ENCODE measurements at regions not wholly inside any gene's neighbourhood (a gene's known extent, or its start where the extent isn't known, plus 50 kb on each side); places are given as distances from the start of the nearest gene placed in this dataset.

DNA sequence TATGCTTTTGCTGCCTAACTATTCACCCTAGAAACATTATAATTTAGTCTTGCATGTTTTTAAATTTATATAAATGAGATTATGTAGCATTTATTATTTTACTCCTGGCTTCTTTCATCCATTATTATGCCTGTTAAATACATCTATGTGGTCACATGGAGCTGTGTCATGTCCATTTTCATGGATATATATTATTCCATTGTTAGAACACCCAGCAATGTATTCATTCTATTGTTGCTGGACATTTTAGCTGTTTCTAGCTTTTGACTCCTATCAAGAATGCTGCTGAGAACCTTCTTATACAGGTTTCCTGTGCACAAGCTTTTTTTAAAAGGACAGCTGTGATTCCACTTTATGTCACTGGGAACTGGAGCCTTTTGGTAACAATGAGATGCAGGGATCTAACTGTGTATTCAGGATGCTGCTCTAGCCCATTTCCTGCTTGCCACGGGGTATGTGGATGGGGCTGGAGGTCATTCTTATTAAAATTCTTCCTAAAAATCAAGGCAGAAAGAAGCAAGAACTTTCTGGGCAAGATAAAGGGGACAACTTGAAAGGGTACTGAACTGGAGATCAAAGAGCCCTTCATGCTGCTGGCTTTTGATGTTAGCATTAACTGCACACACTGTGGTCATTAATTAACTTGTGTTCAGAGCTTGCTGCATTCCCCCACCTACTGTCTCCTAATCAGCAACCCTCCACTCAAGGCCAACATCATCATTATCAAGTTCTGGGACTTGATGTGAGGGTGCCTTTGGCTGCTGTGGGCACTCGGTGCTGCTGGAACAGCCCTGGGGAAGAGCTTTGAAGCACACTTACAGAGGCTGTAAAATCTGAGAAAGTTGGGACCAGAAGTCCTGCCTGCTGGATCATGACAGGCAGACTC lies 96.6 kb upstream of the AKIRIN2 start:
- no peak for DNase-seq

- DNase-seq = no peak
These were observed 93.2 kb upstream of the AKIRIN2 start for GRCh38 chr6:87794922-87795885.

DNA sequence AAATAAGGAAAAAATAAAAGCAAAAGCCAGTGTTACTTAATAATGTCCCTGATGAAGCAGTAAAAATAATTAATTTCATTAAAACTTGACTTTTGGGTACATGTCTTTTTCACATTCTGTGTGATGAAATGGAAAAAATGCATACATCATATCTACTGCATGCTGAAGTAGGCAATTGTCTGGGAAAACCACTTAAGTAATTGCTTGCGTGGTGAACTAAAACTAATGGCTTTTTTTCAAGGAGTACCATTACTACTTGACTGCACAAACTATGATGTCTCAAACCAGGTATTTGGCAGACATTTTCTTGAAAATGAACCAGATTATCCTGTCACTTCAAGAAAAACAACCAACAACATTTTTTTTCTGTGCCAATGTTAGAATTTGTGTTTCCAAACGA lies 91.3 kb upstream of the AKIRIN2 start:
- DNase-seq = no peak

DNA sequence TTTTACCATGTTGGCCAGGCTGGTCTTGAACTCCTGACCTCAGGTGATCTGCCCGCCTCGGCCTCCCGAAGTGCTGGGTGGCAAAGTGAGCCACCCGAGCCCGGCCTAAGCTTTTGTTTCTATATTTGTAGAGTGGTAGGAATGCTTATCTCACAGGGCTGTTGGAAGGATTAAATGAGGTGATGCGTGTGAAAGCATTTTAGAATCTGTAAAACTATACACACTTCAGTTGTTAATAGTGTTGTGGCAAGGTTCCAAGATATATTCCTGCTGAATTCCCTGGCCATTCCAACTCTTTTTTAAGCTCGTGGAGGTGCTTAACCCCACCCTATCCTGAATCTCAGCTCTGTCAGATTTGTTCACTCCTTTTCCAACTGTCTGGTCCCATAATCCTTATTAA lies 89.9 kb upstream of the AKIRIN2 start:
- no peak for DNase-seq

GRCh38 chr6:87791485-87791884 lies 89.5 kb upstream of the AKIRIN2 start:
- DNase-seq = no peak

GRCh38 chr6:87791029-87791428 lies 89.0 kb upstream of the AKIRIN2 start:
- no peak for DNase-seq

DNA sequence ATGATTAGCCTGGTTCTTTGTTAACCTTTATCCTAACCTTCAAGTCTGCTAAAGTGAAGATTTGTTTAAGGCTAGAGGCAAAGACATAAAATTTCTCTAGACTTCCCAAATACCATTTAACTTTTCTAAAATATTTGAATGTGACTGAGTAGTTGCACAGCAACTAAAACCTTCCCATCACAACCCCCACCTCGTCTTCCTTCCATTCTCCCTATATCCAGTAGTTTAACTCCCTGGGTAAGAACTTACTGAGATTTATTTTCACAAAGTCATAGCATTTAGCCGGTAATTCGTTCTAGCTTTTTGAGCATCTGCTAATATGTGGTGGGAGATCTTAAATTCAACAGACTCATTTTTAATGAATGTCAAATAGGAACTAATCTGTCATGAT lies 87.9 kb upstream of the AKIRIN2 start:
- DNase-seq = no peak

DNA sequence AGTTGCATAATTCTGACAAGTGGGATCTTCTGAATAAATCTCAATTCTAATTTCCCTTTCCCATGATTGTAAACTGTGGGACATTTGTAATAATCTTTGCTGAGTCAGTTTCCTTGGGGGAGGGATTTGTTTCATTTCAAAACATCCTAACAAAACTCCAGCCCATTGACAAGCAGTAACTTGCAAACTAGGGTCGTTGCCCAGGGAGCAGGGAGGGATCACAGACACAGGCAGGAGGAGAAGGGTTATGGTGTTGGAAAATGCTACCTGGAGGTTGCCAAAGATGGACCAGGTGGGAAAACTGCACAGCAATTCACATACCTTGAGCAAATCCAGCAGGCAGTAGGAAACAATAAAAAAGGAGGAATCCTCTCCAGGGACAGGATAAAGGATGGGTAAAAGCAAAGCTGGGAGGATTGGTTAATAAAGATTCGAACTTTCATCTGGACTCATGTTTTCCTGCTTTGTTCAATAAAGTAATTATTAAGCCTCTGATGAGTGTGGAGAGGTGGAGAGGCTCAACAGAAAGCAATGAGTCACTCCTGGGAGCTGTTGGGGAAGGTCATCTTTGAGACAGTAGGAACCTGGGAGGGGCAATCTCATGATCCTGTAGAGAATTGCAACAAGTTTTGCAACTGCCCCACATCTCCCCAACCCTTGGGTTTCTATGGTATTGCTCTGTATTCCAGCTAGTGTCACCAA lies 87.3 kb upstream of the AKIRIN2 start:
- DNase-seq = no peak

DNA sequence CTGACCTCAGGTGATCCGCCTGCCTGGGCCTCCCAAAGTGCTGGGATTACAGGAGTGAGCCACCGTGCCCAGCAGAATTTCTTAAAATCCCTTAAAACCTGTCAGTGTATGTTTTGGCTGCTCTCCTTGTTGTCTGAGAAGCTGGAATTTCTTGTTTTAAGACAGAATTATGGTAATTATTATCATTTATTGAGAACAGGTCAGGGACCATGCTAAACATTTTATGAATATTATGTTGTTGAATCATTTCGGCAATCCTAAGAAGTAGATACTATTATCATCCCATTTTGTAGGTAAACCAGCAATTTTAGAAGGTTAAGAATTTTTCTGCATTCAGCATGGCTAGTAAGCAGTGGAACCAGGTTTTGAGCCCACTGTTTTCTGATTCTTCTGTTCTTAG lies 86.1 kb upstream of the AKIRIN2 start:
- no peak for DNase-seq

GRCh38 chr6:87785229-87785862 lies 83.3 kb upstream of the AKIRIN2 start:
- no peak for DNase-seq

- DNase-seq = no peak
These were observed 82.7 kb upstream of the AKIRIN2 start for GRCh38 chr6:87784690-87785089.

- DNase-seq = no peak
These were observed 82.0 kb upstream of the AKIRIN2 start for GRCh38 chr6:87784051-87784450.

GRCh38 chr6:87779542-87779941 lies 77.5 kb upstream of the AKIRIN2 start:
- DNase-seq = no peak

DNA sequence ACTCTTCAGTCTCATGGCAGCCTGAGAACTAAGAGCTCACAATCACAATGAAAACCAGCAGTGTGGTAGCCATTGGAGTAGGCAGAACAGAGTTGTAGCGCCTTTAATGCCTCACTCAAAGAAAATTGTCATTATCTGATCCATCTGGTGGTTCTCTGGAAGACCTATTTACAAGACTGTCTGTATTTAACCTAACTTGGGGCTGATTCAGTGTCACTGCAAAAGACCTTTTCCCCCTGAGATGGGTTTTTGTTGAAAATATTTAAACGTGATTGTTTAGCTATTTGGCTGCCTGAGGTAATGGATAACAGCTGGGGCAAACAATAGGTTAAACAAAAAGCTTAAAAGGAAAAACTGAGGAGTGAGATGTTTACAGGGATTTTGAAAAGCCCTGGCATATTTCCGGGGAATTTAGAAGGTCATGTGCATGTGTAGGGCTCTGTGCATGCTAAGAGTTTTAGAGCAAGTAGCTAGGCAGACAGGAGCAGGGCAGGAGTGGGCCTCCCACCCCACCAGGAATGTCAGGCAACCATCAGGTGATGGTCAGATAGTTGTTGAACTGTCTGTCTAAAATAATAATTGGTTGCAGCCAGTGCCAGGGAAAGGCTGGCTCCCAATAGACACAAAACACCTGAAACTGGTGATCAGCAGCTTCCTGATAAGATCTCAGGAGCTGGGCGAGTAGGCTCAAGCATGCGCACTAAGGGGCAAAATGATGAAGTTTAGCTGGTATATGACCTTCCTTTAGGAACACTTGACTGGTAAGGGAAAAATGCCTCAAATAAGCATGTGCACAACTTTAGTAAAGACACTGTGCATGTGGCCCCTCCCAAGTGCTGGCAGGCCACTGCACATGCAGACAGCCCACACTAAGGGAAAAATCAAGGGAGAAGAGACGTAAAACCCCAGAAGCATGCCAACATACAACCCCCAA lies 70.8 kb upstream of the AKIRIN2 start:
- no peak for DNase-seq

DNA sequence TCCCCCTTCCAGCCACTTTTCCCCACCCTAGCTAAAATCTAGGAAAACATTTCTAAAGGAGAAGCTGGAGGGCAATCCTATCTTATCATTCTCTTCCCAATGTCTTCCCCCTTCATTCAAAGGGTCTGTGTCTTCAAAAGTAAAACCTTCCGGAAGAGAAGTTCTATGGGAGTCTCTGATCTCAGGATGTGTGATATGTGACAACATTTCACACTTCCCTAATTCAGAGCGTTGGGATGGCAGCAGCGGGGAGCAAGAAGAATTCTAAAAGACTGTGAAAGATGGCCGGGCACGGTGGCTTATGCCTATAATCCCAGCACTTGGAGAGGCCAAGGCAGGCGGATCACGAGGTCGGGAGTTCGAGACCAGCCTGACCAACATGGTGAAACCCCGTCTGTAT lies 65.4 kb upstream of the AKIRIN2 start:
- DNase-seq = no peak

DNA sequence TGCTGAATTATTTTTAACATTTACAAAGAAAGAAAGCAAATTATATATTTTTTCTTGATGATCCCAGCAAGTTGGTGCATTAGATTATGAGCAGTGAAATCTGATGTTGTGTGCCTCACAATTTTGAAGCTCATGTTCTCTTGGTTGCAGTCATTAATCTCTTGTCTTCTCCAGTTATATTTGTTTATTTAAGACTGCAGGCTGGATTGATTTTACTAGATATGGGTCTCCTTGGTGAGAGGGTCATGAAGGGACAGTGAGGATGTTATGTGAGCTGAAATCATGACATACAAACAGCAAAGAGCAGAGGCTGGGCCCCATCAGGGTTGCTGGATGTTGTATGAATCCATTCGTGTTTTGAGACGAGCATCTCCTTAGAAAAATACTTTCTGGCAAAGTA lies 64.2 kb upstream of the AKIRIN2 start:
- no peak for DNase-seq

- DNase-seq = no peak
These were observed 61.9 kb upstream of the AKIRIN2 start for GRCh38 chr6:87763901-87764300.

GRCh38 chr6:87763276-87763675 lies 61.2 kb upstream of the AKIRIN2 start:
- no peak for DNase-seq

DNA sequence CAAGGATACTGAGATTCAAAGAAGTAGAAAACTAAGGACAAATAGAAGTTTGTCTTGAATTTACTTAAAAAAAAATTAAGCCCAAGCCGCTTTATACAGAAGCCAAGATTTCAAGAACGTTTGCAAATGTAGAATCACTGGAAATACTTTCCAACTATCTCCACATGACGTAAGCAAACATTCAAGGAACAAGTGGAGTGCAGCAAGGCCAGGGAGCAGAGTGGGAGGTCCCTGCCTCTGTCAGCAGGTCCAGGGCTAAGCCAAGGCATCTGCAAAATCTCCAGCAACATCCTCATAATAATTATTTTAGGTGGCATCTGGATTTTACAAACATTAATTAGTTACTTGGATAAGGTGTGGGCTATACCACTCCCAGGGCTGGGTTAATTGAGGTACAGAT lies 60.1 kb upstream of the AKIRIN2 start:
- no peak for DNase-seq

DNA sequence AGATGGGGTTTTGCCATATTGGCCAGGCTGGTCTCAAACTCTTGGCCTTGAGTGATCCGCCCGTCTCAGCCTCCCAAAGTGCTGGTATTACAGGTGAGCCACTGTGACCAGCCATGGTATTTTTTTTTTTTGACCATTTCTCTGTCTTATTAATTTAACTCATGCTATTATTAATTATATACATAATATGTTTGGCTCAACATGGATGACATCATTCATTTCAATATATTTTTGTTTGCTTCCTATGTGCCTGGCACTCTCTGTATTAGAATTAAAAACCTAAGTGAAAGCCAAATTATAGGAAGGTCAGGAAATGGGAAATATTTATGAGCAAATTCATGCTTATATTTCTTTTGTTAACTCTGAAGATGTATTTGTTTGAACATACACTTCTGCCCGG lies 55.8 kb upstream of the AKIRIN2 start:
- DNase-seq = no peak

DNA sequence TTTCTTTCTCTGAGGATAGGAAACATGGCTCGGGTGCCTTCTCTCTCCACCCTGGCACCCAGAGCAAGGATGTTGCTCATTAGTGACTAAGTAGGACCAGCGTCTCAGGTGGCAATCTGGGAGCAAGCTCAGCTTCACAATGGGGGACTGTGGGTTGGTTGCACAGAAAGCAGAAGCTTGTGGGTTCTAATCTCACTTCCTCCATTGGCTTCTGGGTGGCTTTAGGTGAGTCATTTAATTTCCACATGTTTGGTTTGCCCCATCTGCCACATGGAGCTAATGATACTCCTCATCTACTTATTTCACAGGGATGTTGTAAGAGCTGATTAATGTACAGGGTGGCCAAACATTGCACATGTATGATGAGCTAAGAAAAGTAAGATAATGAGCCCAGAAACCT lies 54.8 kb upstream of the AKIRIN2 start:
- DNase-seq = no peak

All from NCI-H1092 treated with DMSO at 0.1 percent for 48 hours (cell line).